MG63 (cell line): ENCODE measurements at regions not wholly inside any gene's neighbourhood (a gene's known extent, or its start where the extent isn't known, plus 50 kb on each side); places are given as distances from the start of the nearest gene placed in this dataset.
"Not testable (repeated sequence)": the region's sequence is repeated elsewhere in the genome, so short reads cannot be mapped to it uniquely, and the experiment has no call there.

Experiments used
- DNase-seq: peaks from one replicate; pipeline ENCODE4 v3.0.0-alpha.2; 2020
- H3K27me3 ChIP-seq: fragments of 250-450 bp; sonication (Bioruptor Pico); 2 replicates; pipeline ENCODE4 v1.5.1; 2020; ENCODE audit warnings: mild to moderate bottlenecking, moderate library complexity
- H3K36me3 ChIP-seq: fragments of 250-450 bp; sonication (Bioruptor Pico); 2 replicates; pipeline ENCODE4 v1.5.1; 2020; ENCODE audit warnings: mild to moderate bottlenecking, moderate library complexity
- H3K4me3 ChIP-seq: fragments of 250-450 bp; sonication (Bioruptor Pico); 2 replicates; pipeline ENCODE4 v1.5.1; 2020; ENCODE audit warnings: mild to moderate bottlenecking, moderate library complexity
- H3K9me3 ChIP-seq: fragments of 250-450 bp; sonication (Bioruptor Pico); 2 replicates; pipeline ENCODE4 v1.5.1; 2020; ENCODE audit warnings: mild to moderate bottlenecking, moderate library complexity

DNA sequence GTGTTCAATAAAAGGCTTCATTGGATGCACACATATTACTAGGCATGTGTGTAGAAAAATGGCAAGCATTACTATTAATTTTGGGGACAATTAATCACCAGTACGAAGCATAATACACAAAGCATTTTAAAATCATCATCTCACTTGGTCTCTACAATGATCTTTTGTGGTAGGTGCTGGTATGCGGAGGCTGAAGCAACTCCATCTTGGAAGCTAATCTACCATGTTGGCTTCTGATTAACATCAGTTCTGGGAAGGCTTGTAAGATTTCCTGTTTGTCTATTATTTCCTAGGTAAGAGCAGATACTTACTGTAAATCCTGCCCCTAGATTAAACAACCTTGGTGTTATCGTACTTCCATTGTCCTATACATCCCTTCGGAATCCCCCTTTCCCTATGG, 121.7 kb upstream of the RUNX1 start:
- no peak overlapping the region for H3K4me3 ChIP-seq
- H3K36me3 ChIP-seq, result no peaks in the 10 kb centered on the region
- H3K27me3 ChIP-seq, result no peaks in the 10 kb centered on the region
- no peak for DNase-seq
- no peaks in the 10 kb centered on the region for H3K9me3 ChIP-seq

DNA sequence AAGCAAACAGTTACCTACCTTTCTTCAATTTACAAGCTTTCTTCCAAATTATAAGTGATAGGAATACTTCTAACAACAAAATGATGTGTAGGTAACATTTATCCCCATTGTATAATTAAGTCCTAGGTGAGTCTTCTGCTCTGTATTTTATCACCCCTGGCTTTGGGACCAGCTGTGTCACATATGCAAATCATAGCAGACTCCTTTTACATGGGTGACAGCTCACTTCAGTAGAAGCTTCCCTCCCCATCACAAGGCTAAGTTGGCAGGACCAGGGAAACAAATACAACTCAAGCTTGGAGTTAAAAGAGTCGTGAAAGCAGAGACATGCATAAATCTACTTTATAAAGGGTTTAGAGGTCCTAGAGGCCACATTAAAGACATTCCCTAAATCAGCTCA, 121.1 kb upstream of the RUNX1 start:
- Histone ChIP-seq H3K27me3 (no peaks in the 10 kb centered on the region), H3K4me3 (no peak overlapping the region), H3K36me3 (no peaks in the 10 kb centered on the region)

DNA sequence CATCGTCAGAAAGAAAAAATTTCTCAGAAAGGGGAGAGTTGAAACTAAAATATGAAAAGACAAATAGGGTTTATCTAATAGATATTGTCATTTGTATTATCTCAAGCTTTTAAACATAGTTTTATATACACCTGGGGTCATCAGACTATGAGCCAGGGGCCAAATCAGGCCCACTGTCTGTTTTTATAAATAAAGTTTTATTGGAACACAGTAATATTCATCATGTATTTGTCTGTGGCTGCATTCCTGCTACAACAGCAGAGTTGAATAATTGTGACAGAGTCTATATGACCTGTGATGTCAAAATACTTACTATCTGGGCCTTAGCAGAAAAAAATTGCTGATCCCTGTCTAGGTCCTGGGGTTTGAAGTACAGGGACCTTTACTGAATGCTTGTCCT, 120.5 kb upstream of the RUNX1 start:
- H3K4me3 ChIP-seq, result no peak overlapping the region
- H3K9me3 ChIP-seq, result no peaks in the 10 kb centered on the region
- no peaks in the 10 kb centered on the region for H3K36me3 ChIP-seq
- DNase-seq, result no peak
- H3K27me3 ChIP-seq, result no peaks in the 10 kb centered on the region

More for the DNA sequence above, 121.1 kb upstream of the RUNX1 start:
- DNase-seq, result no peak
- no peaks in the 10 kb centered on the region for H3K9me3 ChIP-seq

DNA sequence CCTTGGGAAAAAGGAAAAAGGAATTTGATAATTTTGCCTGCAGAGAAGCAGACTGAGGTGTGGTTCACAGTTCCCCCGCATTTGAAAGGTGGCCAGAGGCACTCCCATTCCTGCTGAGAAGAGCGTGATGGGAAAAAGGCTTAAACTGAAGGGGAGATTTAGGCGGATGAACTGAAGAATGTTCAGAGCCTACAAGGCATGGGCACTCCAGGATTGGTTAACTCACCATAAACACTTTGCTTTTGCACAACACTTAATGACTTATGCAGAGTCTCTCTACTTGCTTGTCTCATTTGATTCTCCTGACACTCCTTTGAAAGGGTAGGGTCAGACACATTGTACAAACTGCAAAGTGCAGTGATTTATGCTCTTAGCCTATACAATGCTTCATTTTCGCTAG, 119.6 kb upstream of the RUNX1 start:
- DNase-seq, result no peak
- Histone ChIP-seq H3K27me3 (no peaks in the 10 kb centered on the region), H3K4me3 (no peak overlapping the region), H3K36me3 (no peaks in the 10 kb centered on the region), H3K9me3 (no peaks in the 10 kb centered on the region; the same call in 1 of the 2 replicates)

DNA sequence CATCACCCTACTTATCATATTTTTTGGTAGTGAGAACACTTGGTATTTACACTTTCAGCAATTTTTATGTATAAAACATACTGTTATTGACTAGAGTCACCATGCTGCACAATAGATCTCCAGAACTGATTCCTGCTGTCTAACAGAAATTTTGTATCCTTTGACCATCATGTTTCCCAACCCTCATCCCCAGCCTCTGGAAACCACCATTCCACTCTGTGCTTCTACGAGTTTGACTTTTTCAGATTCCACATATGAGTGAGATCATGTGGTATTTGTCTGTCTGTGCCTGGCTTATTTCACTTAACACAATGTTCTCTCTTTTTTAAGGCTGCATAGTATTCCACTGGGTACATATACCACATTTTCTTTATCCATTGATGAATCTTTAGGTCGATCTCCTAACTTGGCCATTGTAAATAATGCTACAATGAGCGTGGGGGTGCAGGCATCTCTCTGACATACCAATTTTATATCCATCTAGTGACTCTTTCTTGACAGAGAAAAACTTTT, 115.9 kb upstream of the RUNX1 start:
- H3K9me3 ChIP-seq, result no peaks in the 10 kb centered on the region; the same call in 1 of the 2 replicates
- H3K27me3 ChIP-seq, result no peaks in the 10 kb centered on the region
- H3K36me3 ChIP-seq, result no peaks in the 10 kb centered on the region
- DNase-seq, result no peak
- no peak overlapping the region for H3K4me3 ChIP-seq

DNA sequence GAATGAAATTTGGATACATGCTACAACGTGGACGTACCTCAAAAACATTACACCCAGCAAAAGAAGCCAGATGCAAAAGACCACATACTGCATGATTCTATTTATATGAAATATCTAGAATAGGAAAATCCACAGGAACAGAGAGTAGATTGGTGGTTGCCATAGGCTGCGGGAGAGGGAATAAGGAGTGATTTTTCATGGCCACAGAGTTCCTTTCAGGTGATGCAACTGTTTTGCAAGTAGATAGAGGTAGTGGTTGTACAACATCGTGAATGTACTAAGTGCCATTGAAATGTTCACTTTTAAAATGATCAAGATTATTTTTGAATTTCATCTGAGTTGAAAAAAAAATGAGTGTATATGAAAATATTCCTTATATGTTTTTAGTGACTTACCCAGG, 115.3 kb upstream of the RUNX1 start:
- no peaks in the 10 kb centered on the region for H3K36me3 ChIP-seq
- DNase-seq, result no peak
- H3K4me3 ChIP-seq, result no peak overlapping the region
- H3K27me3 ChIP-seq, result no peaks in the 10 kb centered on the region
- no peaks in the 10 kb centered on the region; the same call in 1 of the 2 replicates for H3K9me3 ChIP-seq

DNA sequence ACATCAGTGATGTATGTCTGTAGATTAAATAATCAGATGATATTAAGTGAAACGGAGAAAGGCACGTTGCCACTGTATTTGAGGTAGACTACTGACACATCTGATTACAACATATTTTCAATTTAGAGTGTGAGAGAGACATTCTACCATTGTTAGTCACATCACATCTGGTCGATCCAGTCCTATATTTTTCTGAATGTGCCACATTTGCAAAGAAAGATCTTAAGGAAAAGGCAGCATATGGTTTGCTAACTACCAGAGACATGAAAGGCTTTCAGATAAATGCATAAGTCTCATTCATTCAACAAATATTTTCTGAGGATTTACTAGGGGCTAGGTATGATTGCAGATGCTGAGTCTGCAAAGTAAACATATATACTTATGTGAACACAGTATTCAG, 114.3 kb upstream of the RUNX1 start:
- Histone ChIP-seq H3K9me3 (no peaks in the 10 kb centered on the region; the same call in 1 of the 2 replicates), H3K27me3 (no peaks in the 10 kb centered on the region), H3K36me3 (no peaks in the 10 kb centered on the region), H3K4me3 (no peak overlapping the region)
- DNase-seq, result no peak

DNA sequence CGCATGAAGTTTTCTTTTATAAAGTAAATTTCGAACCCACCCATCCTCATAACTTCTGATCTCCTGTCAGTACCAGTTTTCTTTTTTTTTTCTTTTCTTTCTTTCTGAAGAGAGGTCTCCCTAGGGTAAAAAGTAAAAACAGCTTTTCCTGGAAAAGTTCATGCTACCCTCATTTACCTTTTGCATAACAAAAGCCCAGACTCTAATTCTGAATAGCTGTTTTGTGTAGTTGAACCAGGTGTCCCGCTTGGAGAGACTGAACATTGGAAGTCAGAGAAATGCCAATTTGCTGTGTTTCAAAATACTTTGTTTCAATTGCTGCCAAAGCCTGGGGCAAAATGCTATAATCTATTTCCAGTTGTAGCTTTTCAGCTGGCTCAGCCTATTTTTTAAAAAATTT, 113.7 kb upstream of the RUNX1 start:
- Histone ChIP-seq H3K4me3 (no peak overlapping the region), H3K27me3 (no peaks in the 10 kb centered on the region), H3K9me3 (no peaks in the 10 kb centered on the region; the same call in 1 of the 2 replicates), H3K36me3 (no peaks in the 10 kb centered on the region)
- DNase-seq, result no peak

DNA sequence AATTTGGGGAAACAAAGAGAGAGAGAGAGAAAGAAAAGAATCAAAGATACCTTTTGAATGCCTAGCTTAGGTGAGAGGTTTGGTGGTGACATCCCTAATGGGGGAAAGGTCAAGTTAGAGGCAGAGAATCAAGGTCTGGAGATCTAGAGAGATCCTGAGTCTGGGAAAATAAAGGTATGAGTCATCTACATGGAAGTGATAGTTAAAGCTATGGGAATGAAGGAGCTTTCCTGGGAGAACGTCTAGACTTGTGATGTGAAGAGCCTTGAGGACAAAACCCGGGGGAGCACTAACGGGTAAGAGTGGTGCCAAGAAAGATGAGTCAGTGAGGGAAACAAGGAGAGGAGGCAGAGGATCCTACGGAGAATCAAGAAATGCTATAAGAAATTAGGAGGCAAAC, 110.8 kb upstream of the RUNX1 start:
- DNase-seq, result no peak
- Histone ChIP-seq H3K9me3 (no peaks in the 10 kb centered on the region; the same call in 1 of the 2 replicates), H3K36me3 (no peaks in the 10 kb centered on the region), H3K4me3 (no peak overlapping the region), H3K27me3 (no peaks in the 10 kb centered on the region)

DNA sequence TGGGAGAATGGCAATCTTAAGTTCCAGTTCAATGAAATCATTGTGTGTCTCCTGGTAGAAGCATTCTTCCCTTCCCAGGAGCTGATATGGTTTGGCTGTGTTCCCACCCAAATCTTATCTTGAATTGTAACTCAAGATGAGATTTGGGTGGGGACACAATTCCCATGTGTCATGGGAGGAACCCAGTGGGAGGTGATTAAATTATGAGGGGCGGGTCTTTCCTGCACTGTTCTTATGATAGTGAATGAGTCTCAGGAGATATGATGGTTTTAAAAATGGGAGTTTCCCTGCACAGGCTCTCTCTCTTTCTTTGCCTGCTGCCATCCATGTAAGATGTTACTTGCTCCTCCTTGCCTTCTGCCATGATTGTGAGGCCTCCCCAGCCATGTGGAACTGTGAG, 108.3 kb upstream of the RUNX1 start:
- H3K36me3 ChIP-seq, H3K9me3 ChIP-seq, DNase-seq, H3K4me3 ChIP-seq, H3K27me3 ChIP-seq: not testable (repeated sequence)

DNA sequence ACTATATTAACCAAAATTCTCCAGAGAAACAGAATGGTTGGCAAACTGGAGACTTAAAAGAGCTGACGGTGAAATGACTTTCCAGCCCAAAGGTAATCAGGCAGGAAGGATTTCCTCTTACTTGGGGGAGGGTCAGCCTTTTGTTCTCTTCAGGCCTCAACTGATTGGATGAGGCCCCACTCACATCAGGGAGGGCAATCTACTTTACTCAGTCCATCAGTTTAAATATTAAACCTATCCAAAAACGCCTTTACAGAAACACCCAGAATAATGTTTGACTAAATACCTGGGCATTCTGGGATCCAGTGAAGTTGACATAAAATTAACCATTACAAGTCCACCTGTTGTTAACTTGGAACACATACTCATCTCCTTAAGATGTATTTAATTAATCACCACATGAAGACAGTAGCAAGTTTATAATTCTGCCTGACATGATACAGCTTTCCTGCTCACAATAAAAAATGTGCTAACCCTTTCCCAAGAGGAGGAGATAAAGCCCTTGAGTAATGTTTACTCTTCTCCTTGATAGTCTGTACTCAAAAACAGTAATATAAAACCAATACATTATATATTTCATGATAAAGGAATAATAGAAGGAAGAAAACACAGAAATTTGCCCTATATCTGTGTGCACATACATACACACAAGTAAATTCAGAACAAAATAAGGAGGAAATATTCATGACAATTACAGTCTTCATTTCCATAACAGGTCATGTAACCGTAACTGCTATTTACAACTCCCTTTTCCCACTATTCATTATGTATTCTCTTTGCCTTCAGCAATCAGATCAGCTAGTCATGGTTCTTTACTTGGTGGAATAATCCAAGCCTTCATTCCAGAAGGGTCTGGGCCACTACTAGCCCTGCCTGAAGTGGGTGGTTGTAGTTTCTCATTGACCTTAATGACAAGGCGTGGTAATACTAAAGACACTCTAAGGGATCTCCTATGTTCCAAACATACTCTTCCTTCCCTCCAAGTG, 107.5 kb upstream of the RUNX1 start:
- Histone ChIP-seq H3K4me3 (no peak overlapping the region), H3K36me3 (no peaks in the 10 kb centered on the region), H3K27me3 (no peaks in the 10 kb centered on the region), H3K9me3 (no peaks in the 10 kb centered on the region)
- DNase-seq, result no peak

DNA sequence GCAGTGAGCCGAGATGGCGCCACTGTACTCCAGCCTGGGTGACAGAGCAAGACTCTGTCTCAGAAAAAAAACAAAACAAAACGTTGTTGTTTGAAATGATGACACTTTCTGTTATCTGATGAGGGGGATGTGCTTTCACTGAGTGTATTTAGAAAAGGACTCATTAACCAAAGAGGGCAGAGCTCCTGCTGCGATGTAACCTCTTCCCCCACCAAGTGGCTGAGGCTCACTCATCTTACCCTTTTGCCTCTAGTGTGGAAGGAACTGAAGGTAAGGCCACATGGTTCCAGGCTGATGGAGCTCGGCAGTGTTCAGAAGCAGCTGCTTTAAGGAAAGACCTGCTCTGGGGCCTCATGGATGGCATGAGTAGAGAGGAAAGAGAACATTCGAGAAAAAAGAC, 105.7 kb upstream of the RUNX1 start:
- no peak for DNase-seq
- Histone ChIP-seq H3K27me3 (no peaks in the 10 kb centered on the region), H3K9me3 (peaks cover 5% of the 10 kb centered on the region), H3K36me3 (no peaks in the 10 kb centered on the region), H3K4me3 (no peak overlapping the region)

DNA sequence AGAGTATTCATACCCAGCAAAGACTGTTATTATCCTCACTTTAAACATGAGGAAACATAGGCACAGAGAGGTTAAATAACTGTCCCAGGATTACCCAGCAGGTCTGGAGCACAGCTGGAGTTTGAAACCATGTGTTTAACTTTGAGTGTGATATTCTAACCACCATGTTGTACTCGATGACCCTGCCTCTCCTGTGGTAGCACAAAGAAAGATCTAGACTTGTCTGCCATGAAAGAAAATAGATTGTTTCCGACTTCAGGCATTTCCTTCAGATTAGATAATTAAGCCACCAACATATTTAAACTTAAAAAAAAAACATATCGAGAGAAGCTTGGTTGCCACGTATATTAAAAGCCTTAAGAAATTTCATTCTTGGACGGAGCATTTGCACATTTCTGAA, 104.6 kb upstream of the RUNX1 start:
- Histone ChIP-seq H3K4me3 (no peak overlapping the region), H3K9me3 (peaks cover 6% of the 10 kb centered on the region), H3K36me3 (no peaks in the 10 kb centered on the region), H3K27me3 (no peaks in the 10 kb centered on the region)
- no peak for DNase-seq

DNA sequence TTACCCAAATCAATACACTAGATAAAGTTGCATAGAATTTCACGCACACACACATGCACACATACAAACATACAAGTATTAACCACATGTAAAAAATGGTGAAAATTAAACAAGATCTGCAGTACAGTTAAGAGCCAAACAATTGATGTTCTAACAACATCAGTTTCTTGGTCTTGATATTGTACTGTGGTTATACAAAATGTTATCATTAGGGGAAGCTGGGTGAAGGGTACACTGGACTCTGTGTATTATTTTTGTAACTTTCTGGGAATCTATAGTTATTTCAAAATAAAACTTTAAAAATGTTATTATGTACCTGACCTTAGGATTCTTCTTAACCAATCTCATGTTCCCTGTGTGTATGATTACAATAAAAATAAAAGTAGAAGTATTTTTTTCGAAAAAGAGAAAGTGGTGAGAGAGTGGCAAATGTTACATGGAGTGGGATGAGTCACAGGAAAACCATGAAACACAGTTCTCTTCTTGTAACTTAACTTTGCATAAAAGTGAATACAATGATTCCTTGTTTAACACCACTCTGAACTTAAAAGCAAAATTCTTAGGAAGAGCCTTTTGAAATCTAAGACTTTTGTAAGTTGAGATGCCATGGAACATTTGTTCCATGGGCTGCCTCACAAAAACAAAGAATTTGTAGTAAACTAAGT, 101.6 kb upstream of the RUNX1 start:
- no peaks in the 10 kb centered on the region for H3K36me3 ChIP-seq
- DNase-seq, result no peak
- no peaks in the 10 kb centered on the region for H3K27me3 ChIP-seq
- no peak overlapping the region for H3K4me3 ChIP-seq
- peaks cover 6% of the 10 kb centered on the region for H3K9me3 ChIP-seq

DNA sequence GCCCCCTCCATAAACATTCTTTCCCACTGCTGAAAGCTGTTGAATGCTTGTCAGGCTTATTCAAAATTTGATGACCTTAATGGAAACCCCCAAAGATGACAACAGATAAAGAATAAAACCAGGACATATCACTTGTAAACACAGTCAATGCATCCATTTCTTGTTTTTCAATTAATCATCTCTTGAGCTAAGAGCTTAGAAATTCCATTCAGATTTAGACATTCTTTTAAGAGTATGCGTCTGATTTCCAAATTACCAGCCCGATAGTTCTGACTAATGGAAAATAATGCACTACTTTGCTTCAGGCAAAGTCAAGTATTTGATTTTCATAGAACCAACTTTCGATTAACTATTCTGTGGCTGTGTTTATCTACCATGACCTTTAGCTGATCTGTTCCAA, 100.6 kb upstream of the RUNX1 start:
- Histone ChIP-seq H3K4me3 (no peak overlapping the region), H3K9me3 (peaks cover 6% of the 10 kb centered on the region), H3K36me3 (no peaks in the 10 kb centered on the region), H3K27me3 (no peaks in the 10 kb centered on the region)
- DNase-seq, result no peak

DNA sequence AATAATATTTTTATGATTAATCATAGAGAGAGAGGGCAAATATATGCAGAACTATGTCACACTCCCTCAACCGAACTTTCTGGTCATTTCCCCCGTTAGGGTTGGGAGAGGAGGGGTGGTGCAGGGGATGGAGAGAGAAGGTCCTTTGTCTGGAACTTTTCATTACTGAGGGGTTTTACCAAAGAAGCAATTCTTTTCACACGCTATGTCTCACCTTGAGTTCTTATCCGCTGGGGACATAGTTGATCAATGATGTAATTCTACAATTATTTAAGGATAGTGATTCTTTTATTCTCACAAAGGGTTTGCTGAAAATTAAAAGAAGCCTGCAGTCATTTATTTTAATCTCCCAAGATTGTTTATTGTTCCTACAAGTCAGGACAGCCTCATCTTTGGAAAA, 98.3 kb upstream of the RUNX1 start:
- Histone ChIP-seq H3K9me3 (peaks cover 6% of the 10 kb centered on the region), H3K4me3 (no peak overlapping the region), H3K27me3 (no peaks in the 10 kb centered on the region), H3K36me3 (no peaks in the 10 kb centered on the region)
- no peak for DNase-seq

DNA sequence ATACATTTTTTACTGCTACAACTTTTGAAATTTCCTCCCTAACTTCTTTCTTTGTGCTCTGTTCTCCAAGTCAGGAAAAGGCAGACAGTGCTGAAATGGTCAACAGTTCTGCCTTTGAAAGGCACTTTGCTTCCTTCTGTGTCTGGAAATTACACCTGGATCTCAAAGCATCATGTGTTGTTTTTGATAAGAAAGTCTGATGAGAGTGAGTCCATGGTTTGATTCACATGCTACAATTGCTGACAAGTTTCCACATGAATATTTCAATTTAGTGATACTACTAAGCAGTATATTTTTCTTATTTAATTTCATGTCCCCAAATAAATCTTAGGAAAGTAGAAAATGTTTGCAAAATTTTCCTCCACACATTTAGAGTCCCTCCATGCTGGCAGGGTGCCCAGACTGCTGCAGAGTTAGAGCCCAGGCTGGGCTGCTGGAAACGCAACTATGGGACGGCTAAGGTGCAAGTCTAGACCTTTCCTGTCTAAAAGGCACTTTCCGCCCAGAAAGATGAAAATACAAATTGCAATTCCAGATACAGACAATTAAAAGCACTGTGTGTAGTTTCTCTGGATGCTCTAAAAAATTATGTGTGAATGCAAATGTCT, 96.6 kb upstream of the RUNX1 start:
- Histone ChIP-seq H3K9me3 (peaks cover 2% of the 10 kb centered on the region; the same call in 1 of the 2 replicates), H3K36me3 (no peaks in the 10 kb centered on the region), H3K27me3 (no peaks in the 10 kb centered on the region), H3K4me3 (no peak overlapping the region)
- no peak for DNase-seq
